Upper lobe of right lung (tissue), 1 donor: ENCODE measurements at regions not wholly inside any gene's neighbourhood (a gene's known extent, or its start where the extent isn't known, plus 50 kb on each side); places are given as distances from the start of the nearest gene placed in this dataset.

Source experiments
- ATAC-seq: fragments of 200-7000 bp; cut with Tn5 transposase; one replicate; pipeline ENCODE4 v1.9.1; 2020; ENCODE audit warnings: mild to moderate bottlenecking, moderate library complexity
- DNase-seq: peaks from one replicate; pipeline ENCODE4 v3.0.0-alpha.2; 2020
- H3K27ac ChIP-seq: fragments of 200-600 bp; one replicate; pipeline ENCODE4 v1.8.0; 2022
- H3K27me3 ChIP-seq: fragments of 200-600 bp; one replicate; pipeline ENCODE4 v1.8.0; 2022; ENCODE audit warnings: mild to moderate bottlenecking
- H3K36me3 ChIP-seq: fragments of 200-600 bp; one replicate; pipeline ENCODE4 v1.8.0; 2022
- H3K4me1 ChIP-seq: fragments of 200-600 bp; one replicate; pipeline ENCODE4 v1.8.0; 2022
- H3K4me3 ChIP-seq: fragments of 200-600 bp; one replicate; pipeline ENCODE4 v1.8.0; 2022; ENCODE audit warnings: mild to moderate bottlenecking
- H3K9me3 ChIP-seq: fragments of 200-600 bp; one replicate; pipeline ENCODE4 v1.8.0; 2022
- CTCF ChIP-seq: fragments of 200-600 bp; IDR thresholded peaks from one replicate; pipeline ENCODE4 v1.8.0; 2022; ENCODE audit warnings: antibody characterized with exemption
- intact Hi-C: fragments of 100-400 bp; cut with DNase I; formaldehyde crosslinking; loops from one replicate; pipeline ENCODE4 v1.11.0; 2022
- donor health status: DM: no; HTN: yes; CAD: no; lungs with severe emphysema.

- ATAC-seq = no peak
Observed at GRCh38 chr15:38091078-38091645, 156.7 kb downstream of the TMCO5A start.

GRCh38 chr15:38093931-38094330 lies 158.7 kb upstream of the SPRED1 start:
- Histone ChIP-seq H3K4me1 (no peaks in the 10 kb centered on the region), H3K27ac (no peak overlapping the region), H3K9me3 (no peaks in the 10 kb centered on the region), H3K27me3 (no peaks in the 10 kb centered on the region), H3K4me3 (no peak overlapping the region), H3K36me3 (no peaks in the 10 kb centered on the region)
- intact Hi-C loops = no loop called here
- ATAC-seq (no peak), DNase-seq (no peak)
- TF ChIP-seq CTCF = no peak

More at GRCh38 chr15:38091078-38091645, 156.7 kb downstream of the TMCO5A start:
- no peaks in the 10 kb centered on the region for H3K36me3 ChIP-seq
- no peak for TF ChIP-seq CTCF
- H3K27ac ChIP-seq = no peak overlapping the region
- no peak for DNase-seq
- H3K4me3 ChIP-seq = no peak overlapping the region
- no peaks in the 10 kb centered on the region for H3K9me3 ChIP-seq
- no peaks in the 10 kb centered on the region for H3K27me3 ChIP-seq
- intact Hi-C loops = no loop called here
- peaks cover 2% of the 10 kb centered on the region for H3K4me1 ChIP-seq

GRCh38 chr15:38102972-38103371 lies 149.7 kb upstream of the SPRED1 start:
- TF ChIP-seq CTCF = no peak
- DNase-seq (no peak), ATAC-seq (no peak)
- H3K36me3 ChIP-seq = no peaks in the 10 kb centered on the region
- no peaks in the 10 kb centered on the region for H3K27me3 ChIP-seq
- no peaks in the 10 kb centered on the region for H3K4me1 ChIP-seq
- no peak overlapping the region for H3K27ac ChIP-seq
- intact Hi-C loops = no loop called here
- H3K9me3 ChIP-seq = no peaks in the 10 kb centered on the region
- no peak overlapping the region for H3K4me3 ChIP-seq

- no peaks in the 10 kb centered on the region for H3K27me3 ChIP-seq
- H3K9me3 ChIP-seq = no peaks in the 10 kb centered on the region
- intact Hi-C loops = no loop called here
- no peaks in the 10 kb centered on the region for H3K36me3 ChIP-seq
- no peak for TF ChIP-seq CTCF
- DNase-seq = no peak
- no peaks in the 10 kb centered on the region for H3K4me1 ChIP-seq
- no peak overlapping the region for H3K27ac ChIP-seq
- H3K4me3 ChIP-seq = no peak overlapping the region
- ATAC-seq = no peak
Observed at GRCh38 chr15:38103564-38103963, 149.1 kb upstream of the SPRED1 start.

- no peak for DNase-seq
- H3K27ac ChIP-seq = no peak overlapping the region
- intact Hi-C loops = no loop called here
- H3K27me3 ChIP-seq = no peaks in the 10 kb centered on the region
- no peaks in the 10 kb centered on the region for H3K4me1 ChIP-seq
- no peak for ATAC-seq
- no peak overlapping the region for H3K4me3 ChIP-seq
- TF ChIP-seq CTCF = no peak
- no peaks in the 10 kb centered on the region for H3K9me3 ChIP-seq
- H3K36me3 ChIP-seq = no peaks in the 10 kb centered on the region
Observed at GRCh38 chr15:38111070-38111469, 141.6 kb upstream of the SPRED1 start.

GRCh38 chr15:38112406-38112805 lies 140.2 kb upstream of the SPRED1 start:
- TF ChIP-seq CTCF = no peak
- DNase-seq (no peak), ATAC-seq (no peak)
- Histone ChIP-seq H3K27ac (no peak overlapping the region), H3K4me3 (no peak overlapping the region), H3K4me1 (no peaks in the 10 kb centered on the region), H3K27me3 (no peaks in the 10 kb centered on the region), H3K9me3 (no peaks in the 10 kb centered on the region), H3K36me3 (no peaks in the 10 kb centered on the region)
- intact Hi-C loops = no loop called here
